ENCODE measurements at regions not wholly inside any gene's neighbourhood (a gene's known extent, or its start where the extent isn't known, plus 50 kb on each side); places are given as distances from the start of the nearest gene placed in this dataset.

DNA sequence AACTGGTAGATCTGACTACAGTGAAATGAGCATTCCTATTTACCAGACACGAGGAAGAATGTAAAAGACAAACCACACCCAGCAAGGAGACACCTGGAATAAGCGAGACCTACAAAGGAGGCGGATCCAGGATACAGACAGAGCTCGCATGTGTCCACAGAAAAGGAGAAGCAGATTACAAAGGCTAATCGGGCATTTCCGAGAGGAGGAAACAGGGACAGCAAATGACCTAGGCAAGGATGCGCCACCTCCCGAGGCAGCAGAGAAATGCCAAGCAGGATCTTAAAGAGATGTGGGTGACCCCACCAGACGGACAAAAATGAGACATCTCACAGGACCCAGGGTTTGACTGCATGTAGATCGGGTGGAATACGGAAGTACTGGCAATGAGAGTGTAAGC lies 63.2 kb upstream of the IQSEC1 start:
- no peak overlapping the region for H3K4me3 ChIP-seq (ENCODE audit: low read depth, low read length)
- CTCF ChIA-PET: no interaction called here
- POLR2A ChIA-PET: no interaction called here
- TF ChIP-seq, protein P1, sequence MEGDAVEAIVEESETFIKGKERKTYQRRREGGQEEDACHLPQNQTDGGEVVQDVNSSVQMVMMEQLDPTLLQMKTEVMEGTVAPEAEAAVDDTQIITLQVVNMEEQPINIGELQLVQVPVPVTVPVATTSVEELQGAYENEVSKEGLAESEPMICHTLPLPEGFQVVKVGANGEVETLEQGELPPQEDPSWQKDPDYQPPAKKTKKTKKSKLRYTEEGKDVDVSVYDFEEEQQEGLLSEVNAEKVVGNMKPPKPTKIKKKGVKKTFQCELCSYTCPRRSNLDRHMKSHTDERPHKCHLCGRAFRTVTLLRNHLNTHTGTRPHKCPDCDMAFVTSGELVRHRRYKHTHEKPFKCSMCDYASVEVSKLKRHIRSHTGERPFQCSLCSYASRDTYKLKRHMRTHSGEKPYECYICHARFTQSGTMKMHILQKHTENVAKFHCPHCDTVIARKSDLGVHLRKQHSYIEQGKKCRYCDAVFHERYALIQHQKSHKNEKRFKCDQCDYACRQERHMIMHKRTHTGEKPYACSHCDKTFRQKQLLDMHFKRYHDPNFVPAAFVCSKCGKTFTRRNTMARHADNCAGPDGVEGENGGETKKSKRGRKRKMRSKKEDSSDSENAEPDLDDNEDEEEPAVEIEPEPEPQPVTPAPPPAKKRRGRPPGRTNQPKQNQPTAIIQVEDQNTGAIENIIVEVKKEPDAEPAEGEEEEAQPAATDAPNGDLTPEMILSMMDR (IDR thresholded peaks at IDR 0.05; ENCODE audit: insufficient read depth, low read length, missing control alignments): no peak
- no peak for DNase-seq (ENCODE audit: low read depth, low spot score)

DNA sequence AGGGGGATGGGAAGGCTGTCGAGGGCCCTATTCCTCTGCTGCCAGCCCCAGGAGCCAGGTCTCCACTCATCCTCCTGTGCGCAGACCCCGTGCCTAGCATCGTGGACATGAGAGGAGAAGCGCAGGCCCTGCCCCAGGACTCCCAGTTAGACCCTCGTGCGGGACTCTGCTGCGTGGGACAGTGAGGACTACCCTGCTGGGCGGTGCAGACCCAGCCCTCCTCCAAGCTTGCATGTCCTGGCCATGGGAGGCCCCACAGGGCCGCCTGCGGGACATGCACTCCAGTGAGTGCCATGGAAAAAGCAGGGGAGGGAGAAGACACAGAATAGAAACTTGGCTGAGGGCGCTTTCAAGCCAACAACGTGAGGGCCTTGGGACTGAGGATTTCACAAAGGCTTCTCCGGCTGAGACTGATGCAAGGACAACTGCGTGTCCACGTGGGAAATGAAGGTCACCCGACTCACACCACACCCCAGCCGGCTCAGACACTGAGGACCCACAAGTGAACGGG lies 62.6 kb upstream of the IQSEC1 start:
- DNase-seq (ENCODE audit: low read depth, low spot score): no peak
- POLR2A ChIA-PET: no interaction called here
- CTCF ChIA-PET: no interaction called here
- H3K4me3 ChIP-seq (ENCODE audit: low read depth, low read length): no peak overlapping the region
- TF ChIP-seq, protein P1 (IDR thresholded peaks at IDR 0.05; ENCODE audit: insufficient read depth, low read length, missing control alignments): no peak

DNA sequence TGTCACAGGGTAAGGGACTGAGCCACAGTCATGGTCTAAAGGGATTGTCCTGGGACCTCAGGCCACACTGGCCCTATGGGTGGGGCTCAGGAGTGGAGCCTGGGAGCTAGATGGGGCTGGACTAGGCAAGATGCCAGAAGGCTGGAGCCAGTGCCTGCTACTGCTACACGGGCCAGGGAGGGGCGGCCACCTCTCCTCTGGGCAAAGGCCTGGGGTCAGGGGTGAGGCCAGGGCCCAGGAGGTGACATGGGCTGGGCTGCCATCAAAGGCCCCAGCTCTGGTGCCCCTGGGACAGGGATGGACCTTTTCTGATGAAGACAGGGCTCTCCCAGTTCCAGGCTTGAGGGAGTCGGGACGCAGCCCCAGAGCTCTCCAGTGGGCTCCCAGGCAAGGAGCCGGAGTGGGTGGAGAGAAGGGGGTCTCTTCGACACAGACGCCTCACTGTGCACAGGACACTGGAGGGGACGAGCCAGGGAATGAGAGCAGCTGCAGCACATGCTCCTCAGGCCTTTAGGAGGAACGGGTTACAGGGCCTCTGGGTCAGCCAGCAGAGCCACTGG lies 62.1 kb upstream of the IQSEC1 start:
- TF ChIP-seq, protein P1 (IDR thresholded peaks at IDR 0.05; ENCODE audit: insufficient read depth, low read length, missing control alignments): no peak
- ChIA-PET CTCF (interaction anchor here (1.2 kb wide), 1 partner anchor 44 kb away, joined by 3 read pairs; no protein-coding TSS in a partner anchor), POLR2A (no interaction called here)
- H3K4me3 ChIP-seq (ENCODE audit: low read depth, low read length): no peak overlapping the region
- DNase-seq (ENCODE audit: low read depth, low spot score): no peak

DNA sequence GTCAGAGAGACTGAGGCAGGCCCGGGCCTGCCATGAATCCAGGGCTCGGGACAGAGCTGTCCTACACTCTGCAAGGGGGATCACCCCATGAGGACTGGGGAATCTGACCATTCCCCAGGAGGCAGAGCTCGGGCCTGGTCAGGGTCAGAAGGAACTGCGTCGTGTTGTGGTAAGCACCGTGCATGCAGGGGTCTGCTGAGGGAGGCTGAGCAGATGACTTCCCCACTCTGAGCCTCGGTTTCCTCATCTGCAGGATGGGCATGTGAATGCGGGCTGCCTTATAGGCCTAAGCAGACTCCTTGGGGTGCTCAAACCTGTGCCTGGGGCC lies 61.6 kb upstream of the IQSEC1 start:
- POLR2A ChIA-PET: no interaction called here
- TF ChIP-seq, protein P1 (IDR thresholded peaks at IDR 0.05; ENCODE audit: insufficient read depth, low read length, missing control alignments): no peak
- no peak for DNase-seq (ENCODE audit: low read depth, low spot score)
- CTCF ChIA-PET: interaction anchor here (1.2 kb wide), 1 partner anchor 43 kb away, joined by 3 read pairs; no protein-coding TSS in a partner anchor
- no peak overlapping the region for H3K4me3 ChIP-seq (ENCODE audit: low read depth, low read length)

- TF ChIP-seq, protein P1 (IDR thresholded peaks at IDR 0.05; ENCODE audit: insufficient read depth, low read length, missing control alignments): no peak
- ChIA-PET CTCF (interaction anchor here (1.2 kb wide), 1 partner anchor 42 kb away, joined by 3 read pairs; no protein-coding TSS in a partner anchor), POLR2A (no interaction called here)
These were observed 61.1 kb upstream of the IQSEC1 start for GRCh38 chr3:13134166-13134878.

GRCh38 chr3:13133471-13133981 lies 60.3 kb upstream of the IQSEC1 start:
- TF ChIP-seq, protein P1 (IDR thresholded peaks at IDR 0.05; ENCODE audit: insufficient read depth, low read length, missing control alignments): no peak
- POLR2A ChIA-PET: no interaction called here
- DNase-seq (ENCODE audit: low read depth, low spot score): no peak

More at GRCh38 chr3:13134166-13134878, 61.1 kb upstream of the IQSEC1 start:
- no peak overlapping the region for H3K4me3 ChIP-seq (ENCODE audit: low read depth, low read length)
- DNase-seq (ENCODE audit: low read depth, low spot score): no peak

More at GRCh38 chr3:13133471-13133981, 60.3 kb upstream of the IQSEC1 start:
- CTCF ChIA-PET: no interaction called here
- H3K4me3 ChIP-seq (ENCODE audit: low read depth, low read length): no peak overlapping the region
